H1 (cell line): ENCODE measurements at regions not wholly inside any gene's neighbourhood (a gene's known extent, or its start where the extent isn't known, plus 50 kb on each side); places are given as distances from the start of the nearest gene placed in this dataset.

Experiments
- ASH2L ChIP-seq: fragments of 200-600, 300-600 bp; sonication (generic); IDR thresholded peaks from one replicate; pipeline ENCODE4 v1.7.1; 2017; ENCODE audit warnings: low read length
- CBX5 ChIP-seq: fragments of 300-800, 300-1000 bp; sonication (generic); IDR thresholded peaks from 2 replicates; pipeline ENCODE4 v1.7.1; 2016; ENCODE audit warnings: antibody characterized with exemption, low read length, low read depth
- CEBPB ChIP-seq: IDR thresholded peaks from 2 replicates; pipeline ENCODE4 v1.6.1; 2012; ENCODE audit warnings: low read depth, low read length
- CHD1 ChIP-seq: IDR thresholded peaks from 2 replicates; pipeline ENCODE4 v1.6.1; 2012; ENCODE audit warnings: low read depth, low read length, improper control_type of control experiment
- E2F6 ChIP-seq: IDR thresholded peaks from 2 replicates; pipeline ENCODE4 v1.6.1; 2012; ENCODE audit warnings: inconsistent platforms
- KDM1A ChIP-seq: fragments of 200-600, 300-600 bp; sonication (generic); IDR thresholded peaks from 2 replicates; pipeline ENCODE4 v1.7.1; 2016; ENCODE audit warnings: mild to moderate bottlenecking, low read length, borderline replicate concordance
- TAF1 ChIP-seq: IDR thresholded peaks from 2 replicates; pipeline ENCODE4 v1.6.1; 2011; ENCODE audit warnings: mild to moderate bottlenecking, low read depth, low read length
- TAF7 ChIP-seq: optimal IDR thresholded peaks from 2 replicates; pipeline ENCODE3; 2011; ENCODE audit warnings: low read depth, mild to moderate bottlenecking, inconsistent platforms, low read length, moderate library complexity, borderline replicate concordance

- TF ChIP-seq TAF7: no peak
- no peak for TF ChIP-seq KDM1A
- TF ChIP-seq CBX5: no peak
- TF ChIP-seq CHD1: no peak
- TF ChIP-seq E2F6: no peak
- TF ChIP-seq TAF1: no peak
- no peak for TF ChIP-seq CEBPB
- TF ChIP-seq ASH2L: no peak
- TF ChIP-seq, all 59 proteins: peak for 0
Measured at GRCh38 chr1:188669728-188670382, 1807.8 kb downstream of the BRINP3 start (continued).
